ENCODE measurements at regions not wholly inside any gene's neighbourhood (a gene's known extent, or its start where the extent isn't known, plus 50 kb on each side); places are given as distances from the start of the nearest gene placed in this dataset.

DNA sequence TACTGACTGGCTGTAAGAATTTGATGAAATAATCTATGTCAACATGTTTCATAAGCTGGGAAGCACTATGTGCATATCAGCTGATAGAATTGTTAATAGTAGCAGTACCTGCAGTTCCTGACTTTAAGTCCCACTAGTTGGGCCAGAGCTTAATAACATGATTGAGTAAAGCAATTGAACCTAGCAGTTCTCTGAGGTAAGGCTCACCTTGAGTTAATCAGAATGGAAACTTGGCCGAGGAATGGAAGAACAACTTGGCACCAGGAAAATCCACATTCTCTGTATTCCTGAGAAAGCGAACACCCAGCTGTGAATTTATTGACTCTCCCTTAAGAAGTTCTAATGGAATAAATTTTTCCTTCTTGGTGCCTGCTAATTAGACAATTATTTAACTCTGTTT, 262.6 kb downstream of the IGSF11 start:
- TF ChIP-seq, protein P1, sequence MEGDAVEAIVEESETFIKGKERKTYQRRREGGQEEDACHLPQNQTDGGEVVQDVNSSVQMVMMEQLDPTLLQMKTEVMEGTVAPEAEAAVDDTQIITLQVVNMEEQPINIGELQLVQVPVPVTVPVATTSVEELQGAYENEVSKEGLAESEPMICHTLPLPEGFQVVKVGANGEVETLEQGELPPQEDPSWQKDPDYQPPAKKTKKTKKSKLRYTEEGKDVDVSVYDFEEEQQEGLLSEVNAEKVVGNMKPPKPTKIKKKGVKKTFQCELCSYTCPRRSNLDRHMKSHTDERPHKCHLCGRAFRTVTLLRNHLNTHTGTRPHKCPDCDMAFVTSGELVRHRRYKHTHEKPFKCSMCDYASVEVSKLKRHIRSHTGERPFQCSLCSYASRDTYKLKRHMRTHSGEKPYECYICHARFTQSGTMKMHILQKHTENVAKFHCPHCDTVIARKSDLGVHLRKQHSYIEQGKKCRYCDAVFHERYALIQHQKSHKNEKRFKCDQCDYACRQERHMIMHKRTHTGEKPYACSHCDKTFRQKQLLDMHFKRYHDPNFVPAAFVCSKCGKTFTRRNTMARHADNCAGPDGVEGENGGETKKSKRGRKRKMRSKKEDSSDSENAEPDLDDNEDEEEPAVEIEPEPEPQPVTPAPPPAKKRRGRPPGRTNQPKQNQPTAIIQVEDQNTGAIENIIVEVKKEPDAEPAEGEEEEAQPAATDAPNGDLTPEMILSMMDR (IDR thresholded peaks at IDR 0.05): no peak
- TF ChIP-seq POLR2AphosphoS5 (IDR thresholded peaks at IDR 0.05): no peak
- no peak for TF ChIP-seq POLR2A (IDR thresholded peaks at IDR 0.05)

All from prostate gland (tissue), 2 donors.